PFSK-1 (cell line): ENCODE measurements at regions not wholly inside any gene's neighbourhood (a gene's known extent, or its start where the extent isn't known, plus 50 kb on each side); places are given as distances from the start of the nearest gene placed in this dataset.

ENCODE experiments used
- FOXP2 ChIP-seq: optimal IDR thresholded peaks from 2 replicates; pipeline ENCODE3; 2011; ENCODE audit warnings: borderline replicate concordance, control low read depth, inconsistent platforms; ENCODE audit not compliant: insufficient read depth; ENCODE audit errors: extremely low read length, extremely low read depth
- POLR2AphosphoS5 ChIP-seq: IDR thresholded peaks from 2 replicates; pipeline ENCODE4 v1.6.1; 2012; ENCODE audit warnings: low read depth, mild to moderate bottlenecking, control low read depth, low read length, moderate library complexity
- REST ChIP-seq, 2 experiments: IDR thresholded peaks; 2 replicates each; pipeline versions ENCODE4 v1.6.1 to v1.8.0; 2011 to 2012; ENCODE audit warnings: low read depth in 2 of 2, low read length in 2 of 2, control low read depth in 1 of 2, inconsistent platforms in 1 of 2, mild to moderate bottlenecking in 1 of 2, moderate library complexity in 1 of 2; ENCODE audit not compliant: insufficient read depth in 1 of 2
- SIN3A ChIP-seq: IDR thresholded peaks from 2 replicates; pipeline ENCODE4 v1.6.1; 2012; ENCODE audit warnings: mild to moderate bottlenecking, low read length, moderate library complexity, borderline replicate concordance; ENCODE audit not compliant: insufficient read depth
- TAF1 ChIP-seq: IDR thresholded peaks from 2 replicates; pipeline ENCODE4 v1.6.1; 2012; ENCODE audit warnings: low read length, control low read depth, borderline replicate concordance; ENCODE audit not compliant: insufficient read depth

GRCh38 chr2:235302263-235302662, 191.6 kb upstream of the AGAP1 start:
- TF ChIP-seq POLR2AphosphoS5 = no peak
- no peak for TF ChIP-seq TAF1
- TF ChIP-seq REST (IDR thresholded peaks at IDR 0.05; ENCODE audit: insufficient read depth in 1 of 2, low read depth in 2 of 2, low read length in 2 of 2) = no peak
- TF ChIP-seq SIN3A = no peak
- no peak for TF ChIP-seq FOXP2
